HG03159 (cell line): ENCODE measurements at regions not wholly inside any gene's neighbourhood (a gene's known extent, or its start where the extent isn't known, plus 50 kb on each side); places are given as distances from the start of the nearest gene placed in this dataset.
"Not testable (repeated sequence)": the region's sequence is repeated elsewhere in the genome, so short reads cannot be mapped to it uniquely, and the experiment has no call there.

ENCODE experiments used
- ATAC-seq: cut with Tn5 transposase; IDR thresholded peaks from one replicate; pipeline ENCODE4 v1.9.1; 2021; ENCODE audit warnings: mild to moderate bottlenecking, moderate library complexity; ENCODE audit not compliant: unreplicated experiment

DNA sequence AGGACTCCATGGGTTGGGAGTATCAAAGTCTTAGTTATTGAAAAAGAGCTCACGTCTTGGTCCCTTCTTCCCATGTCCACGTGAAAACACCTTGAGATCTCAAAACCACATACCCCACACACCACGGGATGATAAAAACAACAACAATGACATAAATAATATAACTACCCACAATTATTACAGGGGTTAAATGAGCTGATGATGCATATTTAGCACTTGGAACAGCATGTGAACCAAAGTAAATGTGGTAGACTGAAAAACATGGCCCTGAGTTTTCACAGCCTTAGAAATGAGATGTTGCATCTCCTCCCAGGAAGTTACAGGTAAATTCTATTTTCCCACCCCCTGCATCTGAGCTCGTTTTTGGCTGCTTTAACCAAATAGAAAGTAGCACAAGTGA is 208.9 kb downstream of the C16orf95 start:
- no peak for ATAC-seq

GRCh38 chr16:87108941-87109340 is 208.3 kb downstream of the C16orf95 start:
- no peak for ATAC-seq

GRCh38 chr16:87114832-87115231 is 202.4 kb downstream of the C16orf95 start:
- ATAC-seq: no peak

GRCh38 chr16:87115646-87116045 is 201.5 kb downstream of the C16orf95 start:
- ATAC-seq: no peak

DNA sequence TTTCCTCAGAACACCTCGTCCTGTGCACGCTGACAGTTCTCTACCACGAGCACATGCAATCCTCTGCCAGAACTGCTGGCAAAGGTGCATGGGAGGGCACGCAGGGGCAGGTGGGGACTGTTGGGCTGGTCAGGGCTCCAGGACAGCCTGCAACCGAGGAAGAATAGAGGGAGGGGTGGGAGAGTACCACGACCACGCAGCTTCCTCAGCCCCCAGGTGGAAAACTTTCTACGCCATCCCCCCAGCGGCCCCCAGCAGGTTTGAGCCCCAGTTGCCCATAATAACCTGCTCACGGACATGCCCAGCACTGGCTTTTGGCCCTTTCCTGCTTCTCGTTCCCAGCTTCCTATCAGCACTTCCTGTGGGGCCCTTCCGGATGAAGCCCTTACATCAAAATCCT is 199.3 kb downstream of the C16orf95 start:
- ATAC-seq: no peak

DNA sequence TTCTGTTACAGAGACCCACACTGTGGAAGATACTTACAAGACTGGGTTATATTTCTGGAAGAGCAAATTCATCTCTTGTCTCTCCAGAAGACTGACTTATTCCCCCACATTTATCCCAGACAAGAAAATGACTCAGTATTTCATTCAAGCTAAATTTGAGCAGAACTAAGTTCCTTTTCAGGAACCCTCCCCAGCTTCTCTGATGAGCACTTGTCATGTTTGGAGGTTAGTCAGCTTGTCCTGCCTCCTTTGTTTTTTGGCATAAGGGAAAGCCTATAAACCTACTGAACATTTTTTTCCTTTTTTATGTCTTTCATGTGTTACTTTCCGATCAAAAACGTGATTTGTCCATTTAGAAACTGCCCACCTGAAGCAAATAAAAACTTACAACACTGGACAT is 198.0 kb downstream of the C16orf95 start:
- ATAC-seq: no peak

- ATAC-seq: no peak
Measured at GRCh38 chr16:87119748-87120147, 197.4 kb downstream of the C16orf95 start.

- no peak for ATAC-seq
Measured at GRCh38 chr16:87121816-87122215, 195.4 kb downstream of the C16orf95 start.

DNA sequence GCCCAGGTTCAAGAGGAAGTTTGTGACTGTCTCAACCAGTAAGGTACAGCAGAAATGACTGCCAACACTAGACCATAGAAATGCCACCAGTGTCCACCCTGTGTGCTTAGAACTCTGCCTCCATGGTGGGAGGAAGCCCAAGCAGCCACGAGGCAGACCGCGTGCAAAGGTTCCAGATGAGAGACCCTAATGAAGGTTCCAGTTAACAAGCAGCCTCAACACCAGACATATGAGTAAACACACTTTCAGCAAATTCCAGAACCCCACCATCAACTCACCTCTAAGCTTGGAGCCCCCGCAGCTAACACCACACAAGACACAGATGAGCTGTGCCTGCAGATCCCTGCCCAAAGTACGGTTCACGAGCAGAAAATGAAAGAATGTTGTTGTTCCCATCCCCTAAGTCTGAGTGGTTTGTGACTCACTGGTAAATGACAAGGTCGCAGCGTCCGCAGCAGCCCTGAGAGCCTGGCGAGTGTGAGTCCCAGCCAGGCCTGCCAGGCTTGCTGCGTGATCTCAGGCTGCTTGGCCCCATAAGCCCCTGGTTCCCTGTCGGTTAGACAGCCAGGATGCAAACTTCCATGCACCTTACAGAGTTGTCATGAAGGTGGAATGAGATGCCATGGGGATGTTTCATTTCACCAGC is 193.7 kb downstream of the C16orf95 start:
- no peak for ATAC-seq

- not testable (repeated sequence) for ATAC-seq
Measured at GRCh38 chr16:87124405-87124804, 192.8 kb downstream of the C16orf95 start.

- ATAC-seq: no peak
Measured at GRCh38 chr16:87125206-87126155, 191.7 kb downstream of the C16orf95 start.

- ATAC-seq: no peak
Measured at GRCh38 chr16:87126403-87127025, 190.7 kb downstream of the C16orf95 start.

GRCh38 chr16:87127061-87127765 is 190.0 kb downstream of the C16orf95 start:
- no peak for ATAC-seq

DNA sequence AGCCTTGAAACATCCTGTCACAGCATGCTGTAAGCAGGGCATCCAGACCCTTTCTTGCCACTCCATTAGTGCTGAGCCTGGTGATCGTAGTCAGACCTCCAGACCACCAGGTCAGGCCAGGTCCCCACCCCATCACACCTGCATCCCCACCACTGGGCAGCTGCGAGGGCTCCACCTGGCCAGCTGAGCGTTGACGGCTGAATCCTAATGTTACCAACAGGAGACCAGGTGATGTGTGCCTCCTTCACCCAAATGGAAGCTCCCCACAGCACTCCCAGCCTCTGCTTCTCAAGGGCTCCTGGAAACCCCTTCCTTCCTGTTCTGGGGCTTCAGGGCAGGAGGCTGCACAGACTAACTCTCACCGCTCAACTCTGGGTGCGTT is 189.4 kb downstream of the C16orf95 start:
- no peak for ATAC-seq

GRCh38 chr16:87129771-87130170 is 187.4 kb downstream of the C16orf95 start:
- no peak for ATAC-seq

- no peak for ATAC-seq
Measured at GRCh38 chr16:87131061-87131995, 185.9 kb downstream of the C16orf95 start.

DNA sequence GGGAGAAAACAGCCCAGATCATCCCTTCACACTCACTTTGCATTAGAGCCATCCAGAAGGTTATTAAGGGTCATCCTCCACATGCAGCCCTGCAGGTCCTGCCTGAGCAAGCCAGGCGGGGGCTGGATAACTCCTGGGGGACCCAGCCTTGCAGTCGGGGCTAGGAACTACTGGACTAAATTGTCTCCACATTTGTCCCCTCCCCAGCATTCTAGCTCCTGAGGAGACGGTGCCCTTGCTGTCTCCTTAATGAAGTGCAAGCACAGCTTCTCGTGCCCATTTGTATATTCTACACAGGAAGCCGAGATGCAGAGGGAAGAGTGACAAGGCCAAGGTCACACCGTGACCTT is 185.2 kb downstream of the C16orf95 start:
- no peak for ATAC-seq

DNA sequence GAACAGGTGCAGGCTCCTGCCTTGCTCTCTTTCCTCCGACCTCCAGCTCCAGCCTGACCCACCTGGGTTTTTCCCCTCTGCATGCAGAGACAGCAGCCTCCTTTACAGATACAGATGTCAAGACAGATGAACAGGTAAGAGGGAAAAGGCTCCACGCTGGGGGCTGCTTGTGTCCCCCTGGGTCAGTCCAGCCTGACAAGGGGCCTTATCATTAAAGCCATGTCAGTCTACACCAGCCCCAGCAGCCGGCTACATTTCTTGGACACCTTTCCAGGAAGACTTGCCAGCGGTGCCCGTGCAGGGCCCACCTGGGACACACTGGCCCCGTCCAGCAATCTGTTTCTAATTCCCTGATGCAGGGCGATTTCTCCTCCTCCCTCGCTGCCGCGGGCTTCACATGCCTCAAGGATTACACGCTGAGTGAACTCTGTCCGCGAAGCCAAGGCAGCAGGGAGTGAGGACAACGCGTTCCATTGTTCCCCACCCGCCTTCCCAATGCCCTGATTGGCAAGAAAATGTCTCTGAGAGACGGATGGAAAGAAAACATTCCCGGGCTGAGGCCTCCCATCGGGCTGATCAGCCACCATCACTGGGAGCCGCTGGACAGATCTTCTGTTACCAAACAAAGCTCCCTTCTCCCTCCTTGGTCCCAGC is 184.7 kb downstream of the C16orf95 start:
- ATAC-seq: no peak

- no peak for ATAC-seq
Measured at GRCh38 chr16:87133112-87133850, 183.9 kb downstream of the C16orf95 start.
